Heart left ventricle (tissue), 13 donors: ENCODE measurements at regions not wholly inside any gene's neighbourhood (a gene's known extent, or its start where the extent isn't known, plus 50 kb on each side); places are given as distances from the start of the nearest gene placed in this dataset.

ENCODE experiments used
- CTCF ChIP-seq, 12 donors: fragments of 200-600 bp; sonication (generic) in 4 of 12; IDR thresholded peaks; one replicate each; pipeline versions ENCODE4 v1.5.0 to v1.8.0; 2018 to 2022; ENCODE audit warnings: antibody characterized with exemption in 12 of 12, mild to moderate bottlenecking in 5 of 12
- POLR2A ChIP-seq, 2 donors: fragments of 450-650 bp; IDR thresholded peaks; one replicate each; pipeline ENCODE4 v1.6.1; 2017; ENCODE audit warnings: antibody characterized with exemption in 2 of 2, mild to moderate bottlenecking in 2 of 2, moderate library complexity in 2 of 2
- donor health status: ischemic (EF 13 %, LVEDD 7.1; RV severe dilation, severe dysfunction).
- donor health status: DM: no; HTN: yes; CAD: no.
- donor health status: DM: no; HTN: no; CAD: no.
- donor health status: ischemic (EF 25% LVEDD 6.9; RV normal size, moderate dysfunction).
- donor health status: ischemic (EF 25% LVEDD 5.7; RV mildly dilated, moderate dysfunction).
- donor health status: ischemic (EF 35%, LVEDD 5.7; RV mildly dilated, moderate dysfunction).
- donor health status: nonischemic (EF 11% LVEDD 7.7; RV severe dilation, severe dysfunction).
- donor health status: DM: yes; HTN: yes; CAD: no.
- donor health status: PGD.
- donor health status: ischemic (EF 29% LVEDD 5.4; RV normal size, mild dysfunction).
- donor health status: nonischemic (EF 23%, LVEDD 6.1; RV moderate dilation, normal function).

GRCh38 chr7:32694182-32694581, 197.4 kb downstream of the KBTBD2 start:
- no peak for TF ChIP-seq POLR2A (IDR thresholded peaks at IDR 0.05)
- TF ChIP-seq CTCF (IDR thresholded peaks at IDR 0.05) = no peak
